ENCODE measurements at regions not wholly inside any gene's neighbourhood (a gene's known extent, or its start where the extent isn't known, plus 50 kb on each side); places are given as distances from the start of the nearest gene placed in this dataset.

DNA sequence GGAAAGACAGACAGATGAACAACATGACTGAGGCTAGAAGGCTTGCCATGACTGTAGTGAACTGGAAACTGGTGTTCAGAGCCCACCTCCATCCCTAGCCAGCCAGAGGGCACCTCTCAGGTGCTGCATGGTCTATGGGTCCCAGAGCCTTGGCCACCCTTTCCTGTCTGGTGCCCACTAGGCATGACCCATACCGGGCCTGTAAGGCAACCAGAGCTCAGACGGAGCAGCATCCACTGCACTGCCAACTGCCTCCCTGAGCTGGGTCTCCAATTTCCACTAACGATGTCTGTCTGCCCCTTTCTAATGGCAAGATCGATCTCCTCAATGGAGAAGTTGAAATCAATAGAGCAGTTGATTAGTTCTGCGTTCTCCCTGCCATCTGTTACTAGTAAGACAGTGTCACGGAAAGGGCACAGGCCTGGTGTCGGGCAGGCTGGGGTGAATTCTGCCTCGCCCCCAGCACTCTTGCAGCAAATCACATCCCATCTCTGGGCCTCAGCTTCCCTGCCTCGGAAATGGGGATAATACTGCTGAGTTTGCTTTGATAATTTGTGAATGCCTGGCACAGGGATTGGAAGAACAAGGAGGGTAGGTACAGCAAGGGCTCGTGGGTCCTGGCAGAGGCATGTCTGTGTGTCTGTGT, 172.3 kb upstream of the MVB12B start (continued):
- TF ChIP-seq PATZ1 (CRISPR knock-in tag; IDR thresholded peaks at IDR 0.05; ENCODE audit: borderline replicate concordance) (no peak), ZNF8 (CRISPR knock-in tag; IDR thresholded peaks at IDR 0.05) (no peak), GLIS3 (CRISPR knock-in tag; IDR thresholded peaks at IDR 0.05) (no peak), SNAI2 (CRISPR knock-in tag; IDR thresholded peaks at IDR 0.05) (no peak)

GRCh38 chr9:126154869-126155268, 171.8 kb upstream of the MVB12B start:
- no peak for ATAC-seq
- TF ChIP-seq ZC3H10 (CRISPR knock-in tag; IDR thresholded peaks at IDR 0.05) (no peak), ESRRG (CRISPR knock-in tag; IDR thresholded peaks at IDR 0.05) (no peak), SNAI2 (CRISPR knock-in tag; IDR thresholded peaks at IDR 0.05) (no peak), ZFP30 (CRISPR knock-in tag; IDR thresholded peaks at IDR 0.05) (no peak), CSRNP3 (CRISPR knock-in tag; IDR thresholded peaks at IDR 0.05) (no peak), ZNF70 (CRISPR knock-in tag; IDR thresholded peaks at IDR 0.05) (no peak), ARNTL (CRISPR knock-in tag; IDR thresholded peaks at IDR 0.05; ENCODE audit: borderline replicate concordance, low read depth) (no peak), ZNF8 (CRISPR knock-in tag; IDR thresholded peaks at IDR 0.05) (no peak), ZNF565 (CRISPR knock-in tag; conservative IDR thresholded peaks at IDR 0.05; ENCODE audit: low read depth) (no peak), RARB (CRISPR knock-in tag; IDR thresholded peaks at IDR 0.05) (no peak), GLIS3 (CRISPR knock-in tag; IDR thresholded peaks at IDR 0.05) (no peak), OSR1 (CRISPR knock-in tag; IDR thresholded peaks at IDR 0.05) (no peak)
- TF ChIP-seq, protein P1, sequence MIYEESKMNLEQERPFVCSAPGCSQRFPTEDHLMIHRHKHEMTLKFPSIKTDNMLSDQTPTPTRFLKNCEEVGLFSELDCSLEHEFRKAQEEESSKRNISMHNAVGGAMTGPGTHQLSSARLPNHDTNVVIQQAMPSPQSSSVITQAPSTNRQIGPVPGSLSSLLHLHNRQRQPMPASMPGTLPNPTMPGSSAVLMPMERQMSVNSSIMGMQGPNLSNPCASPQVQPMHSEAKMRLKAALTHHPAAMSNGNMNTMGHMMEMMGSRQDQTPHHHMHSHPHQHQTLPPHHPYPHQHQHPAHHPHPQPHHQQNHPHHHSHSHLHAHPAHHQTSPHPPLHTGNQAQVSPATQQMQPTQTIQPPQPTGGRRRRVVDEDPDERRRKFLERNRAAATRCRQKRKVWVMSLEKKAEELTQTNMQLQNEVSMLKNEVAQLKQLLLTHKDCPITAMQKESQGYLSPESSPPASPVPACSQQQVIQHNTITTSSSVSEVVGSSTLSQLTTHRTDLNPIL (CRISPR knock-in tag; IDR thresholded peaks at IDR 0.05; ENCODE audit: low read depth): no peak
- TF ChIP-seq, protein P2, sequence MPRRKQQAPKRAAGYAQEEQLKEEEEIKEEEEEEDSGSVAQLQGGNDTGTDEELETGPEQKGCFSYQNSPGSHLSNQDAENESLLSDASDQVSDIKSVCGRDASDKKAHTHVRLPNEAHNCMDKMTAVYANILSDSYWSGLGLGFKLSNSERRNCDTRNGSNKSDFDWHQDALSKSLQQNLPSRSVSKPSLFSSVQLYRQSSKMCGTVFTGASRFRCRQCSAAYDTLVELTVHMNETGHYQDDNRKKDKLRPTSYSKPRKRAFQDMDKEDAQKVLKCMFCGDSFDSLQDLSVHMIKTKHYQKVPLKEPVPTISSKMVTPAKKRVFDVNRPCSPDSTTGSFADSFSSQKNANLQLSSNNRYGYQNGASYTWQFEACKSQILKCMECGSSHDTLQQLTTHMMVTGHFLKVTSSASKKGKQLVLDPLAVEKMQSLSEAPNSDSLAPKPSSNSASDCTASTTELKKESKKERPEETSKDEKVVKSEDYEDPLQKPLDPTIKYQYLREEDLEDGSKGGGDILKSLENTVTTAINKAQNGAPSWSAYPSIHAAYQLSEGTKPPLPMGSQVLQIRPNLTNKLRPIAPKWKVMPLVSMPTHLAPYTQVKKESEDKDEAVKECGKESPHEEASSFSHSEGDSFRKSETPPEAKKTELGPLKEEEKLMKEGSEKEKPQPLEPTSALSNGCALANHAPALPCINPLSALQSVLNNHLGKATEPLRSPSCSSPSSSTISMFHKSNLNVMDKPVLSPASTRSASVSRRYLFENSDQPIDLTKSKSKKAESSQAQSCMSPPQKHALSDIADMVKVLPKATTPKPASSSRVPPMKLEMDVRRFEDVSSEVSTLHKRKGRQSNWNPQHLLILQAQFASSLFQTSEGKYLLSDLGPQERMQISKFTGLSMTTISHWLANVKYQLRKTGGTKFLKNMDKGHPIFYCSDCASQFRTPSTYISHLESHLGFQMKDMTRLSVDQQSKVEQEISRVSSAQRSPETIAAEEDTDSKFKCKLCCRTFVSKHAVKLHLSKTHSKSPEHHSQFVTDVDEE (CRISPR knock-in tag; IDR thresholded peaks at IDR 0.05): no peak

- TF ChIP-seq BACH2 (CRISPR knock-in tag; IDR thresholded peaks at IDR 0.05; ENCODE audit: borderline replicate concordance) (no peak), RARB (CRISPR knock-in tag; IDR thresholded peaks at IDR 0.05) (no peak), OSR1 (CRISPR knock-in tag; IDR thresholded peaks at IDR 0.05) (no peak), ZC3H10 (CRISPR knock-in tag; IDR thresholded peaks at IDR 0.05) (no peak), SNAI2 (CRISPR knock-in tag; IDR thresholded peaks at IDR 0.05) (no peak), TCF4 (CRISPR knock-in tag; IDR thresholded peaks at IDR 0.05; ENCODE audit: borderline replicate concordance) (no peak), CSDC2 (CRISPR knock-in tag; IDR thresholded peaks at IDR 0.05) (no peak), ZNF70 (CRISPR knock-in tag; IDR thresholded peaks at IDR 0.05) (no peak), ZNF8 (CRISPR knock-in tag; IDR thresholded peaks at IDR 0.05) (no peak), ISL1 (CRISPR knock-in tag; IDR thresholded peaks at IDR 0.05) (no peak)
- TF ChIP-seq, protein P2 (CRISPR knock-in tag; IDR thresholded peaks at IDR 0.05): no peak
- TF ChIP-seq, protein P1 (CRISPR knock-in tag; IDR thresholded peaks at IDR 0.05; ENCODE audit: low read depth): no peak
- ATAC-seq: no peak
Observed at GRCh38 chr9:126155756-126156664, 170.6 kb upstream of the MVB12B start.
